ENCODE measurements at regions not wholly inside any gene's neighbourhood (a gene's known extent, or its start where the extent isn't known, plus 50 kb on each side); places are given as distances from the start of the nearest gene placed in this dataset.
"Not testable (repeated sequence)": the region's sequence is repeated elsewhere in the genome, so short reads cannot be mapped to it uniquely, and the experiment has no call there.

- TF ChIP-seq POLR2AphosphoS5 (IDR thresholded peaks at IDR 0.05; ENCODE audit: low read depth); CTCF (IDR thresholded peaks at IDR 0.05; ENCODE audit: insufficient read depth, low read length); GABPA (IDR thresholded peaks at IDR 0.05; ENCODE audit: low read depth); REST (IDR thresholded peaks at IDR 0.05; ENCODE audit: insufficient replicate concordance, low read depth); SPI1 (IDR thresholded peaks at IDR 0.05; ENCODE audit: borderline replicate concordance, low read depth): not testable (repeated sequence)
These were observed 280.2 kb upstream of the PLGLB1 start for GRCh38 chr2:87301871-87302270.
